ENCODE measurements at regions not wholly inside any gene's neighbourhood (a gene's known extent, or its start where the extent isn't known, plus 50 kb on each side); places are given as distances from the start of the nearest gene placed in this dataset.
"Not testable (repeated sequence)": the region's sequence is repeated elsewhere in the genome, so short reads cannot be mapped to it uniquely, and the experiment has no call there.

- no peak for DNase-seq
Measured at GRCh38 chr22:49013707-49014106, 814.0 kb downstream of the BRD1 start.

GRCh38 chr22:49012712-49013395 lies 814.8 kb downstream of the BRD1 start:
- no peak for DNase-seq

GRCh38 chr22:49011769-49012648 lies 815.7 kb downstream of the BRD1 start:
- no peak for DNase-seq

- no peak for DNase-seq
Measured at GRCh38 chr22:49011379-49011768, 816.3 kb downstream of the BRD1 start.

- no peak for DNase-seq
Measured at GRCh38 chr22:49010901-49011300, 816.8 kb downstream of the BRD1 start.

- DNase-seq = no peak
Measured at GRCh38 chr22:49010070-49010863, 817.4 kb downstream of the BRD1 start.

GRCh38 chr22:49009359-49010063 lies 818.2 kb downstream of the BRD1 start:
- DNase-seq = no peak

- DNase-seq = no peak
Measured at GRCh38 chr22:49008682-49009235, 818.9 kb downstream of the BRD1 start.

GRCh38 chr22:49007013-49007653 lies 820.5 kb downstream of the BRD1 start:
- no peak for DNase-seq

- no peak for DNase-seq
Measured at GRCh38 chr22:49006207-49007012, 821.3 kb downstream of the BRD1 start.

GRCh38 chr22:49005557-49005956 lies 822.1 kb downstream of the BRD1 start:
- no peak for DNase-seq

- DNase-seq = no peak
Measured at GRCh38 chr22:49004484-49005399, 822.9 kb downstream of the BRD1 start.

GRCh38 chr22:48997605-48998004 lies 830.1 kb downstream of the BRD1 start:
- DNase-seq = not testable (repeated sequence)

GRCh38 chr22:48993655-48994054 lies 834.0 kb downstream of the BRD1 start:
- DNase-seq = no peak

GRCh38 chr22:48984639-48985038 lies 843.0 kb downstream of the BRD1 start:
- DNase-seq = no peak

GRCh38 chr22:48982321-48982905 lies 845.3 kb downstream of the BRD1 start:
- DNase-seq = no peak

GRCh38 chr22:48981371-48982061 lies 846.2 kb downstream of the BRD1 start:
- no peak for DNase-seq

- no peak for DNase-seq
Measured at GRCh38 chr22:48980918-48981317, 846.8 kb downstream of the BRD1 start.

GRCh38 chr22:48980409-48980808 lies 847.3 kb downstream of the BRD1 start:
- DNase-seq = no peak
